HUES6 (cell line): ENCODE measurements at regions not wholly inside any gene's neighbourhood (a gene's known extent, or its start where the extent isn't known, plus 50 kb on each side); places are given as distances from the start of the nearest gene placed in this dataset.

Experiments used
- H3K27ac ChIP-seq: 2 replicates; pipeline ENCODE4 v1.7.0; 2013; ENCODE audit warnings: low read depth, mild to moderate bottlenecking, low read length, inconsistent platforms
- H3K27me3 ChIP-seq: 2 replicates; pipeline ENCODE4 v1.6.1; 2013; ENCODE audit warnings: low read length; ENCODE audit not compliant: control insufficient read depth, insufficient read depth
- H3K36me3 ChIP-seq: 2 replicates; pipeline ENCODE4 v1.6.1; 2013; ENCODE audit warnings: low read length; ENCODE audit not compliant: control insufficient read depth, insufficient read depth
- H3K4me1 ChIP-seq: 2 replicates; pipeline ENCODE4 v1.6.1; 2013; ENCODE audit warnings: low read length; ENCODE audit not compliant: control insufficient read depth, insufficient read depth
- H3K4me3 ChIP-seq: 2 replicates; pipeline ENCODE4 v1.5.1; 2013; ENCODE audit warnings: low read depth, low read length
- H3K9ac ChIP-seq: one replicate; pipeline ENCODE4 v1.6.1; 2013; ENCODE audit warnings: mild to moderate bottlenecking, low read length
- H3K9me3 ChIP-seq: 2 replicates; pipeline ENCODE4 v1.6.1; 2013; ENCODE audit warnings: low read depth, low read length; ENCODE audit not compliant: control insufficient read depth, insufficient read depth

DNA sequence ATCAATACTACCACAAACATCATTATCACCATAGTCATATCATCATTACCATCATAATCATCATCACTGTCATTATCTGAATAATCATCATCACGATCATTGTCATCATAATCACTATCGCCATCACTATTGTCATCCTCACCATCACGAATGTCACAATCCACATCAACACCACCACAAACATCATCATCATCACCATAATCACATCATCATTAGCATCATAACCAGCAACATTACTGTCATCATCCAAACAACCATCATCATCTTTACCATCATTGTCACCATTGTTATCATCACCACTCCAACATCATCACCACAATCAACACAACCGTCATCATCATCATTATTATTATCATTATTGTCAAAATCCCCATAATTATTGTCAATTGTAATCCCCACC, 61.2 kb downstream of the MBD3L1 start:
- peaks cover 85% of the 10 kb centered on the region; the same call in 1 of the 2 replicates for H3K9me3 ChIP-seq

GRCh38 chr19:8897106-8897505, 64.9 kb downstream of the MBD3L1 start:
- Histone ChIP-seq H3K9me3 (peaks cover 84% of the 10 kb centered on the region; the same call in 1 of the 2 replicates), H3K27me3 (no peaks in the 10 kb centered on the region; the same call in 1 of the 2 replicates), H3K36me3 (no peaks in the 10 kb centered on the region), H3K4me1 (no peaks in the 10 kb centered on the region), H3K4me3 (no peak overlapping the region), H3K9ac (no peak overlapping the region), H3K27ac (no peak overlapping the region)

More for the DNA sequence above, 61.2 kb downstream of the MBD3L1 start:
- H3K4me1 ChIP-seq = no peaks in the 10 kb centered on the region
- no peak overlapping the region for H3K27ac ChIP-seq
- no peak overlapping the region for H3K4me3 ChIP-seq
- H3K9ac ChIP-seq = no peak overlapping the region
- no peaks in the 10 kb centered on the region for H3K36me3 ChIP-seq
- H3K27me3 ChIP-seq = peaks cover 7% of the 10 kb centered on the region; the same call in 1 of the 2 replicates

DNA sequence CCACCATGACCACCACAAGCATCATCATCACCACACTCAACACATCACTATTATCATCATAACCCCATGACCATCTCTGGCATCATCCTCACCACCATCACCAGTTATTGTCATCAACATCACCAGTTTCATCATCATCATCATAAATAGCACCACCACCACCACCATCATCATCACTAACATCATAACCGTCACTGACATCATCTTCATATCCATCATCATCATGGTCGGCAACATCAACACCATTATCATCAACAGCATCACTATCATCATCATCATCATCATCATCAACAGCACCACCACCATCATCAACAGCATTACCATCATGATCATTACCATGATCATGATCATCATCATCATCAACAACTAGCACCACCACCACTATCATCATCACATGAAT, 67.2 kb downstream of the MBD3L1 start:
- H3K4me3 ChIP-seq = no peak overlapping the region
- H3K27me3 ChIP-seq = no peaks in the 10 kb centered on the region; the same call in 1 of the 2 replicates
- peaks cover 82% of the 10 kb centered on the region; the same call in 1 of the 2 replicates for H3K9me3 ChIP-seq
- H3K36me3 ChIP-seq = no peaks in the 10 kb centered on the region
- no peak overlapping the region for H3K9ac ChIP-seq
- H3K4me1 ChIP-seq = no peaks in the 10 kb centered on the region
- no peak overlapping the region for H3K27ac ChIP-seq

DNA sequence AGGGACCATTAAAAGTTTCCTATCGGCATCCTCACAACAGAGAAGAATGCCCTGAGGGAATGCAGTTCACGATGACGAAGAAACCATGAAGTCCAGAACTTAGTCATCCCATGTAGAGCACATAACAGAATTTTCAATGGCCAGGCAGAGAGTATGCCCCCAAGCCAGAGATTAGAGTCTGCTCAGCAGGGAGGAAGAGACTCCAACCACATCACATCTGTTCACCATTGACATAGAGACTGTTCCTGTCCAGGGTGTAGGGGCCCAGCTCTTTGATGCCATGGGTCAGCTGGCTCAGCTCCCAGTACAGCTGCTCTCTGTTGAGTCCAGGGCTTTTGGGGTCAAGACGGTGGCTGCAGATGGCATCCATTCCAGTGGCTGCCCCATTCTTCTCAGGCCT, 68.2 kb downstream of the MBD3L1 start:
- H3K9ac ChIP-seq = no peak overlapping the region
- H3K9me3 ChIP-seq = peaks cover 79% of the 10 kb centered on the region; the same call in 1 of the 2 replicates
- H3K27me3 ChIP-seq = no peaks in the 10 kb centered on the region
- H3K27ac ChIP-seq = no peak overlapping the region
- H3K36me3 ChIP-seq = no peaks in the 10 kb centered on the region
- H3K4me1 ChIP-seq = no peaks in the 10 kb centered on the region
- no peak overlapping the region for H3K4me3 ChIP-seq

- Histone ChIP-seq H3K27ac (no peak overlapping the region), H3K4me3 (no peak overlapping the region), H3K4me1 (no peaks in the 10 kb centered on the region), H3K9ac (no peak overlapping the region), H3K9me3 (peaks cover 71% of the 10 kb centered on the region; the same call in 1 of the 2 replicates), H3K36me3 (no peaks in the 10 kb centered on the region), H3K27me3 (no peaks in the 10 kb centered on the region)
These were observed 70.3 kb downstream of the MBD3L1 start for GRCh38 chr19:8902520-8902919.

DNA sequence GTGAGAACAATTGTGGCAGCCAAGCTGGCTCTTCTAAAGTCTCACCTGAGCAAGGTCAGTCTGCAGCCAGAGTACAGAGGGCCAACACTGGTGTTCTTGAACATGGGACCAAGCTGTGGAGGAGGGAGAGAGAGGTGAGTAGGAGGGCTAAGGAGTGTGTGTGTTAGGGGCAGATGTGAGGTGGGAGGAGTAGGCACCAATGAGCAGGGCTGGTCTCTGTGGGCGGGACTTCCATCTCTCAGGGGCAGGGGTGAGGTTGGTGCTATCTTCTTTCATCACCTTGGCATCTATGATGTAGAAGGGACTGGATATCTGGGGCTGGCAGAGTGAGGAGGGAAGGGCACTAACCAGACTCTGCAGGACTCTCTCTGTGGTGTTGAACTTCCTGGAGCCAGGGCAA, 72.4 kb downstream of the MBD3L1 start:
- no peak overlapping the region for H3K27ac ChIP-seq
- H3K9ac ChIP-seq = no peak overlapping the region
- H3K4me3 ChIP-seq = no peak overlapping the region
- no peaks in the 10 kb centered on the region for H3K27me3 ChIP-seq
- H3K9me3 ChIP-seq = peaks cover 74% of the 10 kb centered on the region; the same call in 1 of the 2 replicates
- no peaks in the 10 kb centered on the region for H3K4me1 ChIP-seq
- no peaks in the 10 kb centered on the region for H3K36me3 ChIP-seq

GRCh38 chr19:8905342-8905741, 73.2 kb downstream of the MBD3L1 start:
- Histone ChIP-seq H3K27ac (no peak overlapping the region), H3K9ac (no peak overlapping the region), H3K4me1 (no peaks in the 10 kb centered on the region), H3K36me3 (no peaks in the 10 kb centered on the region), H3K9me3 (peaks cover 76% of the 10 kb centered on the region; the same call in 1 of the 2 replicates), H3K4me3 (no peak overlapping the region), H3K27me3 (no peaks in the 10 kb centered on the region)

DNA sequence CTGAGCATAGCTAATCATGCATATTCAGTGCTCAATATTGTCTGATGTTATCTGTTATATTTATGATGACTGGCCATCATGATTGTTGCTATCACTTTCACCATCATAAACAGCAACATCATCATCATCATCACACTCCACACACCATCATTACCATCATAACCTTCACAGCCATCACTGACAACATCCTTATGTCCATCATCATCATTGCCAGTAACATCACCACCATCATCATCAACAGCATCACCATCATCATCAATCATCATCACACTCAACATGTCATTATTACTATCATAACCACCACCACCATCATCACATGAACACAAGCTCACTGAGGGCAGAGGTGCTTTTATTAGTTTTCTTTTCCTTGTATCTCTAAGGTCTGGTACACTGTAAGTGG, 75.9 kb downstream of the MBD3L1 start:
- Histone ChIP-seq H3K27ac (no peak overlapping the region), H3K36me3 (no peaks in the 10 kb centered on the region), H3K9ac (no peak overlapping the region), H3K4me1 (no peaks in the 10 kb centered on the region), H3K27me3 (no peaks in the 10 kb centered on the region), H3K9me3 (peaks cover 62% of the 10 kb centered on the region; the same call in 1 of the 2 replicates), H3K4me3 (no peak overlapping the region)

GRCh38 chr19:8910775-8911414, 78.7 kb downstream of the MBD3L1 start:
- Histone ChIP-seq H3K9me3 (peaks cover 66% of the 10 kb centered on the region; the same call in 1 of the 2 replicates), H3K36me3 (no peaks in the 10 kb centered on the region), H3K27ac (no peak overlapping the region), H3K9ac (no peak overlapping the region), H3K27me3 (peaks cover 4% of the 10 kb centered on the region; the same call in 1 of the 2 replicates), H3K4me3 (no peak overlapping the region), H3K4me1 (no peaks in the 10 kb centered on the region)

GRCh38 chr19:8915997-8916396, 83.8 kb downstream of the MBD3L1 start:
- H3K27me3 ChIP-seq = peaks cover 4% of the 10 kb centered on the region; the same call in 1 of the 2 replicates
- no peak overlapping the region for H3K27ac ChIP-seq
- no peaks in the 10 kb centered on the region for H3K4me1 ChIP-seq
- H3K4me3 ChIP-seq = no peak overlapping the region
- no peak overlapping the region for H3K9ac ChIP-seq
- H3K36me3 ChIP-seq = no peaks in the 10 kb centered on the region
- peaks cover 51% of the 10 kb centered on the region; the same call in 1 of the 2 replicates for H3K9me3 ChIP-seq

DNA sequence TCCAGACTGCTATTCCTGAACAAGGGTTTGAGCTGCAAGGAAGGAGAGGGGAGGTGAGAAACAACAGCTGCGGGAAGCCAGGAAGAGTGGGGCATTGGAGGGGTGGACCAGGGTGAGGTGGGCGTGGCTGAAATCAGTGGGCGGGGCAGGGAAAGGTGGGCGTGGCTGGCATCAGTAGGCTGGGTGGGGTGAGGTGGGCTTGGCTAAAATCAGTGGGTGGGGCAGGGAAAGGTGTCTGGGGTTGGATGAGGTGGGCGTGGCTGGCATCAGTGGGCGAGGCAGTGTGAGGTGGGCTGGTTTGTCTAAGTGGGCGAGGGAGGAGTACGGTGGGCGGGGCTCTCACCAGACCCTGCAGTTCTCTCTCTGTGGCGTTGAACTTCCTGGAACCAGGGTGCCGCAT, 87.6 kb downstream of the MUC16 start:
- H3K9me3 ChIP-seq = peaks cover 34% of the 10 kb centered on the region; the same call in 1 of the 2 replicates
- no peaks in the 10 kb centered on the region for H3K36me3 ChIP-seq
- H3K4me1 ChIP-seq = peaks cover 3% of the 10 kb centered on the region; the same call in 1 of the 2 replicates
- H3K27ac ChIP-seq = no peak overlapping the region
- H3K4me3 ChIP-seq = peak overlapping the region; percentile 43; the same call in 1 of the 2 replicates
- no peak overlapping the region for H3K9ac ChIP-seq
- no peaks in the 10 kb centered on the region for H3K27me3 ChIP-seq
